HepG2 (cell line): ENCODE measurements at regions not wholly inside any gene's neighbourhood (a gene's known extent, or its start where the extent isn't known, plus 50 kb on each side); places are given as distances from the start of the nearest gene placed in this dataset.
A peak's percentile ranks its signal among the peaks of the same experiment; 100 is the strongest.

ENCODE experiments used
- BORCS8-MEF2B ChIP-seq: sonication (generic); formaldehyde crosslinking; IDR thresholded peaks from 2 replicates; pipeline ENCODE4 v1.8.0; 2022; ENCODE audit warnings: mild to moderate bottlenecking, missing genetic modification reagents
- FOXO1 ChIP-seq: sonication (generic); formaldehyde crosslinking; IDR thresholded peaks from 2 replicates; pipeline ENCODE4 v1.4.0; 2020; ENCODE audit warnings: missing genetic modification reagents
- HHEX ChIP-seq: IDR thresholded peaks from 2 replicates; pipeline ENCODE4 v1.6.1; 2016; ENCODE audit warnings: control low read depth
- MED1 ChIP-seq: sonication (generic); formaldehyde crosslinking; IDR thresholded peaks from 2 replicates; pipeline ENCODE4 v1.4.0; 2020; ENCODE audit warnings: missing genetic modification reagents
- NR2F6 ChIP-seq, 2 experiments: IDR thresholded peaks; 2 replicates each; pipeline ENCODE4 v1.6.1; 2016; ENCODE audit warnings: antibody characterized with exemption in 1 of 2, mild to moderate bottlenecking in 1 of 2
- TEAD3 ChIP-seq: optimal IDR thresholded peaks from 2 replicates; pipeline ENCODE3; 2016; ENCODE audit warnings: borderline replicate concordance
- ZNF317 ChIP-seq: sonication (generic); formaldehyde crosslinking; IDR thresholded peaks from 2 replicates; pipeline ENCODE4 v1.5.0; 2020; ENCODE audit warnings: mild to moderate bottlenecking, missing genetic modification reagents
- ZNF484 ChIP-seq: sonication (generic); formaldehyde crosslinking; IDR thresholded peaks from 2 replicates; pipeline ENCODE4 v1.5.1; 2020; ENCODE audit warnings: mild to moderate bottlenecking, low read depth, missing genetic modification reagents, borderline replicate concordance
- ZNF629 ChIP-seq: sonication (generic); formaldehyde crosslinking; conservative IDR thresholded peaks from 2 replicates; pipeline ENCODE4 v1.5.0; 2020; ENCODE audit warnings: missing genetic modification reagents
- ZNF7 ChIP-seq: IDR thresholded peaks from 2 replicates; pipeline ENCODE4 v1.6.1; 2016; ENCODE audit warnings: missing biosample characterization, missing genetic modification reagents
- TF ChIP-seq, protein P1 (sequence below): IDR thresholded peaks from 2 replicates; pipeline ENCODE4 v1.6.1; 2016; ENCODE audit warnings: mild to moderate bottlenecking
- TF ChIP-seq, protein P2 (sequence below): IDR thresholded peaks from 2 replicates; pipeline ENCODE4 v1.4.0; 2020; ENCODE audit warnings: mild to moderate bottlenecking, missing genetic modification reagents
- TF ChIP-seq, protein P3 (sequence below): sonication (generic); formaldehyde crosslinking; conservative IDR thresholded peaks from 2 replicates; pipeline ENCODE4 v1.5.0; 2020; ENCODE audit warnings: missing genetic modification reagents
- TF ChIP-seq, protein P4 (sequence below): sonication (generic); formaldehyde crosslinking; IDR thresholded peaks from 2 replicates; pipeline ENCODE4 v1.4.0; 2020; ENCODE audit warnings: missing genetic modification reagents
- TF ChIP-seq, protein P5 (sequence below): sonication (generic); formaldehyde crosslinking; IDR thresholded peaks from 2 replicates; pipeline ENCODE4 v1.4.0; 2020; ENCODE audit warnings: mild to moderate bottlenecking, missing genetic modification reagents
- TF ChIP-seq, protein P6 (sequence below): sonication (generic); formaldehyde crosslinking; conservative IDR thresholded peaks from 2 replicates; pipeline ENCODE4 v1.4.0; 2020; ENCODE audit warnings: missing genetic modification reagents

DNA sequence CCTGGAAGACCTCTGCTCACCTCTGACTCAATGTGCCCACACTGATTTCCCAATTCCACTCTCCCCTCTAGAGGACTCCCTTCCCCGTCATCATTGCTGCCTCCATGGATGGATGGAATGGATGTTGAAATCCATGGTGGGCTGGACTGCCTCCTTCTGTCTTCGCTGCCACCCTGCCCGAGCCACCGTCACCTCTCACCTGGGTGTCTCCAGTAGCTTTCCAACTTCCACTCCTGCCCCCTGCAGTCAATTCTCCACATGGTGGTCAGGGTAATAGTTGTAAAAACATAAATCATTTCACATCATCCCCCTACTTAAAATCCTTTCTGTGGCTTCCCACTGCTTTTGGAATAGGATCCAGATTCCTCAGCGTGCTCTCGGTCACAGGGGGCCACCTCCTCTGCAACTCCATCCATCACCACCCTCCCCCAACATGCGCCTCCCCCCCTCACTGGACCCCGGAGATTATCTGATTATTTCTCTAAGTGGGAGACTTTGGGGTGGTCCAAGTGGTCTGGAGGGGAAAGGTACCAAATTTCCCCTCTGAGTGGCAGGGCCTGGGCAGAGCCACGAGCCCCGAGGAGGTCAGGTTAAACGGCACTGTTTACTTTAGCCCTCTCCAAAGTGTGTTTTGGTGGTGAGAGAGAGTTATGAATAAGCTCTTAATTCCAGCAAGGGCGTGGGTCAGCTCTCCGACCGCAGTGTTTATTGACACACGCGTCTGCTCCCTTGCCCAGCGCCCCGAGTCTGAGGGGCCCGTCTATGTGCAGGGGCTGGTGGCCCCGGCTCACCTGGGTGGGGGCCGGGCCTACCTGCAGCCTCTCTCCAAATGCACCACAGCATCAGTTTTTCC is 313.7 kb downstream of the MN1 start (continued):
- peak; percentile 56 for TF ChIP-seq NR2F6 (IDR thresholded peaks at IDR 0.05)
- TF ChIP-seq NR2F6 (CRISPR knock-in tag; IDR thresholded peaks at IDR 0.05), result peak; percentile 61; the same call in 1 of the 2 replicates
- TF ChIP-seq, protein P1, sequence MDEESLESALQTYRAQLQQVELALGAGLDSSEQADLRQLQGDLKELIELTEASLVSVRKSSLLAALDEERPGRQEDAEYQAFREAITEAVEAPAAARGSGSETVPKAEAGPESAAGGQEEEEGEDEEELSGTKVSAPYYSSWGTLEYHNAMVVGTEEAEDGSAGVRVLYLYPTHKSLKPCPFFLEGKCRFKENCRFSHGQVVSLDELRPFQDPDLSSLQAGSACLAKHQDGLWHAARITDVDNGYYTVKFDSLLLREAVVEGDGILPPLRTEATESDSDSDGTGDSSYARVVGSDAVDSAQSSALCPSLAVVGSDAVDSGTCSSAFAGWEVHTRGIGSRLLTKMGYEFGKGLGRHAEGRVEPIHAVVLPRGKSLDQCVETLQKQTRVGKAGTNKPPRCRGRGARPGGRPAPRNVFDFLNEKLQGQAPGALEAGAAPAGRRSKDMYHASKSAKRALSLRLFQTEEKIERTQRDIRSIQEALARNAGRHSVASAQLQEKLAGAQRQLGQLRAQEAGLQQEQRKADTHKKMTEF (CRISPR knock-in tag), result no peak
- TF ChIP-seq BORCS8-MEF2B (CRISPR knock-in tag), result no peak
- peak; percentile 69; the same call in 1 of the 2 replicates for TF ChIP-seq HHEX
- TF ChIP-seq, protein P2, sequence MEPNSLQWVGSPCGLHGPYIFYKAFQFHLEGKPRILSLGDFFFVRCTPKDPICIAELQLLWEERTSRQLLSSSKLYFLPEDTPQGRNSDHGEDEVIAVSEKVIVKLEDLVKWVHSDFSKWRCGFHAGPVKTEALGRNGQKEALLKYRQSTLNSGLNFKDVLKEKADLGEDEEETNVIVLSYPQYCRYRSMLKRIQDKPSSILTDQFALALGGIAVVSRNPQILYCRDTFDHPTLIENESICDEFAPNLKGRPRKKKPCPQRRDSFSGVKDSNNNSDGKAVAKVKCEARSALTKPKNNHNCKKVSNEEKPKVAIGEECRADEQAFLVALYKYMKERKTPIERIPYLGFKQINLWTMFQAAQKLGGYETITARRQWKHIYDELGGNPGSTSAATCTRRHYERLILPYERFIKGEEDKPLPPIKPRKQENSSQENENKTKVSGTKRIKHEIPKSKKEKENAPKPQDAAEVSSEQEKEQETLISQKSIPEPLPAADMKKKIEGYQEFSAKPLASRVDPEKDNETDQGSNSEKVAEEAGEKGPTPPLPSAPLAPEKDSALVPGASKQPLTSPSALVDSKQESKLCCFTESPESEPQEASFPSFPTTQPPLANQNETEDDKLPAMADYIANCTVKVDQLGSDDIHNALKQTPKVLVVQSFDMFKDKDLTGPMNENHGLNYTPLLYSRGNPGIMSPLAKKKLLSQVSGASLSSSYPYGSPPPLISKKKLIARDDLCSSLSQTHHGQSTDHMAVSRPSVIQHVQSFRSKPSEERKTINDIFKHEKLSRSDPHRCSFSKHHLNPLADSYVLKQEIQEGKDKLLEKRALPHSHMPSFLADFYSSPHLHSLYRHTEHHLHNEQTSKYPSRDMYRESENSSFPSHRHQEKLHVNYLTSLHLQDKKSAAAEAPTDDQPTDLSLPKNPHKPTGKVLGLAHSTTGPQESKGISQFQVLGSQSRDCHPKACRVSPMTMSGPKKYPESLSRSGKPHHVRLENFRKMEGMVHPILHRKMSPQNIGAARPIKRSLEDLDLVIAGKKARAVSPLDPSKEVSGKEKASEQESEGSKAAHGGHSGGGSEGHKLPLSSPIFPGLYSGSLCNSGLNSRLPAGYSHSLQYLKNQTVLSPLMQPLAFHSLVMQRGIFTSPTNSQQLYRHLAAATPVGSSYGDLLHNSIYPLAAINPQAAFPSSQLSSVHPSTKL (CRISPR knock-in tag), result peak; percentile 38; the same call in 1 of the 2 replicates
- TF ChIP-seq ZNF629 (CRISPR knock-in tag), result no peak
- no peak for TF ChIP-seq MED1
- TF ChIP-seq, protein P3, sequence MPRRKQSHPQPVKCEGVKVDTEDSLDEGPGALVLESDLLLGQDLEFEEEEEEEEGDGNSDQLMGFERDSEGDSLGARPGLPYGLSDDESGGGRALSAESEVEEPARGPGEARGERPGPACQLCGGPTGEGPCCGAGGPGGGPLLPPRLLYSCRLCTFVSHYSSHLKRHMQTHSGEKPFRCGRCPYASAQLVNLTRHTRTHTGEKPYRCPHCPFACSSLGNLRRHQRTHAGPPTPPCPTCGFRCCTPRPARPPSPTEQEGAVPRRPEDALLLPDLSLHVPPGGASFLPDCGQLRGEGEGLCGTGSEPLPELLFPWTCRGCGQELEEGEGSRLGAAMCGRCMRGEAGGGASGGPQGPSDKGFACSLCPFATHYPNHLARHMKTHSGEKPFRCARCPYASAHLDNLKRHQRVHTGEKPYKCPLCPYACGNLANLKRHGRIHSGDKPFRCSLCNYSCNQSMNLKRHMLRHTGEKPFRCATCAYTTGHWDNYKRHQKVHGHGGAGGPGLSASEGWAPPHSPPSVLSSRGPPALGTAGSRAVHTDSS (CRISPR knock-in tag), result no peak
- TF ChIP-seq TEAD3, result no peak
- TF ChIP-seq, protein P4, sequence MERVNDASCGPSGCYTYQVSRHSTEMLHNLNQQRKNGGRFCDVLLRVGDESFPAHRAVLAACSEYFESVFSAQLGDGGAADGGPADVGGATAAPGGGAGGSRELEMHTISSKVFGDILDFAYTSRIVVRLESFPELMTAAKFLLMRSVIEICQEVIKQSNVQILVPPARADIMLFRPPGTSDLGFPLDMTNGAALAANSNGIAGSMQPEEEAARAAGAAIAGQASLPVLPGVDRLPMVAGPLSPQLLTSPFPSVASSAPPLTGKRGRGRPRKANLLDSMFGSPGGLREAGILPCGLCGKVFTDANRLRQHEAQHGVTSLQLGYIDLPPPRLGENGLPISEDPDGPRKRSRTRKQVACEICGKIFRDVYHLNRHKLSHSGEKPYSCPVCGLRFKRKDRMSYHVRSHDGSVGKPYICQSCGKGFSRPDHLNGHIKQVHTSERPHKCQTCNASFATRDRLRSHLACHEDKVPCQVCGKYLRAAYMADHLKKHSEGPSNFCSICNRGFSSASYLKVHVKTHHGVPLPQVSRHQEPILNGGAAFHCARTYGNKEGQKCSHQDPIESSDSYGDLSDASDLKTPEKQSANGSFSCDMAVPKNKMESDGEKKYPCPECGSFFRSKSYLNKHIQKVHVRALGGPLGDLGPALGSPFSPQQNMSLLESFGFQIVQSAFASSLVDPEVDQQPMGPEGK (CRISPR knock-in tag), result peak; percentile 63
- TF ChIP-seq FOXO1 (CRISPR knock-in tag), result peak; percentile 41; the same call in 1 of the 2 replicates
- TF ChIP-seq, protein P5, sequence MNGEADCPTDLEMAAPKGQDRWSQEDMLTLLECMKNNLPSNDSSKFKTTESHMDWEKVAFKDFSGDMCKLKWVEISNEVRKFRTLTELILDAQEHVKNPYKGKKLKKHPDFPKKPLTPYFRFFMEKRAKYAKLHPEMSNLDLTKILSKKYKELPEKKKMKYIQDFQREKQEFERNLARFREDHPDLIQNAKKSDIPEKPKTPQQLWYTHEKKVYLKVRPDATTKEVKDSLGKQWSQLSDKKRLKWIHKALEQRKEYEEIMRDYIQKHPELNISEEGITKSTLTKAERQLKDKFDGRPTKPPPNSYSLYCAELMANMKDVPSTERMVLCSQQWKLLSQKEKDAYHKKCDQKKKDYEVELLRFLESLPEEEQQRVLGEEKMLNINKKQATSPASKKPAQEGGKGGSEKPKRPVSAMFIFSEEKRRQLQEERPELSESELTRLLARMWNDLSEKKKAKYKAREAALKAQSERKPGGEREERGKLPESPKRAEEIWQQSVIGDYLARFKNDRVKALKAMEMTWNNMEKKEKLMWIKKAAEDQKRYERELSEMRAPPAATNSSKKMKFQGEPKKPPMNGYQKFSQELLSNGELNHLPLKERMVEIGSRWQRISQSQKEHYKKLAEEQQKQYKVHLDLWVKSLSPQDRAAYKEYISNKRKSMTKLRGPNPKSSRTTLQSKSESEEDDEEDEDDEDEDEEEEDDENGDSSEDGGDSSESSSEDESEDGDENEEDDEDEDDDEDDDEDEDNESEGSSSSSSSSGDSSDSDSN (CRISPR knock-in tag), result no peak
- no peak for TF ChIP-seq ZNF317 (CRISPR knock-in tag)
- TF ChIP-seq, protein P6, sequence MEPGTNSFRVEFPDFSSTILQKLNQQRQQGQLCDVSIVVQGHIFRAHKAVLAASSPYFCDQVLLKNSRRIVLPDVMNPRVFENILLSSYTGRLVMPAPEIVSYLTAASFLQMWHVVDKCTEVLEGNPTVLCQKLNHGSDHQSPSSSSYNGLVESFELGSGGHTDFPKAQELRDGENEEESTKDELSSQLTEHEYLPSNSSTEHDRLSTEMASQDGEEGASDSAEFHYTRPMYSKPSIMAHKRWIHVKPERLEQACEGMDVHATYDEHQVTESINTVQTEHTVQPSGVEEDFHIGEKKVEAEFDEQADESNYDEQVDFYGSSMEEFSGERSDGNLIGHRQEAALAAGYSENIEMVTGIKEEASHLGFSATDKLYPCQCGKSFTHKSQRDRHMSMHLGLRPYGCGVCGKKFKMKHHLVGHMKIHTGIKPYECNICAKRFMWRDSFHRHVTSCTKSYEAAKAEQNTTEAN, result no peak
- TF ChIP-seq ZNF484 (CRISPR knock-in tag), result no peak
- no peak for TF ChIP-seq ZNF7 (CRISPR knock-in tag)
